NCI-H2196 treated with DMSO at 0.1 percent for 48 hours (cell line): ENCODE measurements at regions not wholly inside any gene's neighbourhood (a gene's known extent, or its start where the extent isn't known, plus 50 kb on each side); places are given as distances from the start of the nearest gene placed in this dataset.

Experiments used
- DNase-seq: peaks from one replicate; lab custom pipeline; 2025; ENCODE audit not compliant: unreplicated experiment; lab: John Stamatoyannopoulos, UW

GRCh38 chr6:139647016-139647415 is 272.6 kb upstream of the CITED2 start:
- no peak for DNase-seq

- no peak for DNase-seq
Measured at GRCh38 chr6:139644821-139645220, 270.4 kb upstream of the CITED2 start.

GRCh38 chr6:139643986-139644385 is 269.5 kb upstream of the CITED2 start:
- no peak for DNase-seq

GRCh38 chr6:139642346-139642745 is 267.9 kb upstream of the CITED2 start:
- DNase-seq: no peak

- no peak for DNase-seq
Measured at GRCh38 chr6:139641376-139641775, 266.9 kb upstream of the CITED2 start.

- no peak for DNase-seq
Measured at GRCh38 chr6:139640921-139641320, 266.5 kb upstream of the CITED2 start.

- DNase-seq: no peak
Measured at GRCh38 chr6:139640448-139640847, 266.0 kb upstream of the CITED2 start.

- no peak for DNase-seq
Measured at GRCh38 chr6:139639507-139639906, 265.1 kb upstream of the CITED2 start.

- no peak for DNase-seq
Measured at GRCh38 chr6:139638179-139638941, 263.9 kb upstream of the CITED2 start.

- DNase-seq: no peak
Measured at GRCh38 chr6:139637766-139638165, 263.3 kb upstream of the CITED2 start.

GRCh38 chr6:139636391-139636790 is 261.9 kb upstream of the CITED2 start:
- no peak for DNase-seq

GRCh38 chr6:139635401-139636130 is 261.1 kb upstream of the CITED2 start:
- no peak for DNase-seq

- DNase-seq: no peak
Measured at GRCh38 chr6:139632840-139633239, 258.4 kb upstream of the CITED2 start.

- no peak for DNase-seq
Measured at GRCh38 chr6:139628270-139628669, 253.8 kb upstream of the CITED2 start.

GRCh38 chr6:139627091-139627490 is 252.6 kb upstream of the CITED2 start:
- DNase-seq: no peak

GRCh38 chr6:139625998-139626975 is 251.8 kb upstream of the CITED2 start:
- DNase-seq: no peak

- no peak for DNase-seq
Measured at GRCh38 chr6:139625081-139625939, 250.9 kb upstream of the CITED2 start.

- DNase-seq: no peak
Measured at GRCh38 chr6:139623372-139623771, 248.9 kb upstream of the CITED2 start.

GRCh38 chr6:139613496-139613895 is 239.0 kb upstream of the CITED2 start:
- DNase-seq: no peak

- no peak for DNase-seq
Measured at GRCh38 chr6:139612135-139612465, 237.7 kb upstream of the CITED2 start.
